WTC11 (cell line): ENCODE measurements at regions not wholly inside any gene's neighbourhood (a gene's known extent, or its start where the extent isn't known, plus 50 kb on each side); places are given as distances from the start of the nearest gene placed in this dataset.

Experiments used
- CBFB ChIP-seq: sonication (generic); formaldehyde crosslinking; IDR thresholded peaks from 2 replicates; pipeline ENCODE4 v1.8.1; 2022; ENCODE audit warnings: mild to moderate bottlenecking, low read depth, missing genetic modification reagents
- E2F1 ChIP-seq: sonication (generic); formaldehyde crosslinking; IDR thresholded peaks from 2 replicates; pipeline ENCODE4 v1.8.0; 2022; ENCODE audit warnings: mild to moderate bottlenecking, missing genetic modification reagents
- EMX1 ChIP-seq: fragments of 250-450 bp; sonication (Bioruptor Pico); IDR thresholded peaks from 2 replicates; pipeline ENCODE4 v1.8.0; 2021; ENCODE audit warnings: mild to moderate bottlenecking
- ETV6 ChIP-seq: sonication (generic); formaldehyde crosslinking; IDR thresholded peaks from 2 replicates; pipeline ENCODE4 v1.8.1; 2022; ENCODE audit warnings: mild to moderate bottlenecking, missing genetic modification reagents
- OVOL2 ChIP-seq: fragments of 250-450 bp; sonication (Bioruptor Pico); IDR thresholded peaks from 2 replicates; pipeline ENCODE4 v1.9.0; 2021; ENCODE audit warnings: mild to moderate bottlenecking, borderline replicate concordance
- RORB ChIP-seq: fragments of 250-450 bp; sonication (Bioruptor Pico); IDR thresholded peaks from 2 replicates; pipeline ENCODE4 v1.9.0; 2021; ENCODE audit warnings: mild to moderate bottlenecking
- STAT6 ChIP-seq: sonication (generic); formaldehyde crosslinking; conservative IDR thresholded peaks from 2 replicates; pipeline ENCODE4 v1.8.1; 2023; ENCODE audit warnings: mild to moderate bottlenecking, low read depth, missing genetic modification reagents, moderate library complexity
- ZNF423 ChIP-seq: fragments of 250-450 bp; sonication (Bioruptor Pico); IDR thresholded peaks from 2 replicates; pipeline ENCODE4 v2.1.2; 2022; ENCODE audit warnings: mild to moderate bottlenecking, moderate library complexity
- ZNF512 ChIP-seq: sonication (generic); formaldehyde crosslinking; IDR thresholded peaks from 2 replicates; pipeline ENCODE4 v1.8.1; 2022; ENCODE audit warnings: missing genetic modification reagents, borderline replicate concordance
- TF ChIP-seq, protein P1 (sequence below): fragments of 200-600 bp; IDR thresholded peaks from 2 replicates; pipeline ENCODE4 v1.8.0; 2022; ENCODE audit warnings: antibody characterized with exemption
- TF ChIP-seq, protein P2 (sequence below): sonication (generic); formaldehyde crosslinking; IDR thresholded peaks from 2 replicates; pipeline ENCODE4 v1.8.0; 2022; ENCODE audit warnings: mild to moderate bottlenecking, missing genetic modification reagents
- TF ChIP-seq, protein P3 (sequence below): sonication (generic); formaldehyde crosslinking; conservative IDR thresholded peaks from 2 replicates; pipeline ENCODE4 v1.8.1; 2022; ENCODE audit warnings: mild to moderate bottlenecking, missing genetic modification reagents
- TF ChIP-seq, protein P4 (sequence below): fragments of 250-450 bp; sonication (Bioruptor Pico); IDR thresholded peaks from 2 replicates; pipeline ENCODE4 v1.9.0; 2021; ENCODE audit warnings: mild to moderate bottlenecking

DNA sequence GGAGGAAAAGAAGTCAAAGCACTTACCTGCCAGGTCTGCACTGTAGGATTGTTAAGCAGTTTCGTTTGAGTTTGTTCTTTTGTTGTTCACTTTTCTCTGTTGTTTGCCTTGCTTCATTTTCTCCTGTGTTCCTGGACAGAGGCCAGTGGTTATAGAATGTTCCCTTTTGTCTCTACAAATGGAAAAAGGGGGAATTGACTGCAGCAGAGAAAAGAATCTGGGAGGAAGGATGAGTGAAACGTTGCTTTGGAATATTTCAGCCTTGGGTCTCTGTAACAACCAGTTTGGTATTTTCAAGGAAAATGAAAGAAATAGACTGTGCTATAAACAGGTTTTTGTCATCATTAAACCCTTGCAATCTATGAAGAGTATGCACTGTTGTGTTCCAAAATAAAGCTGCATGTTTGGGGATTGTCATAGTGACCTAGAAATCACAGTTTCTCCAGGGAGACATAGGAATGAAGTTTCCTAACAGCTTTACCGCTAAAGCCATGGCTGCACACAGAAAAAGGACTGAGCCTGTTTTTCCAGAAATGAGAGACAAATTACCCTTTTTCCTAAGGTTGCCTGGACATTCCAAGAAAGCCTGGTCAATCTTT lies 60.8 kb upstream of the HABP2 start:
- no peak for TF ChIP-seq RORB (CRISPR knock-in tag)
- TF ChIP-seq EMX1 (CRISPR knock-in tag), result no peak
- TF ChIP-seq, protein P1, sequence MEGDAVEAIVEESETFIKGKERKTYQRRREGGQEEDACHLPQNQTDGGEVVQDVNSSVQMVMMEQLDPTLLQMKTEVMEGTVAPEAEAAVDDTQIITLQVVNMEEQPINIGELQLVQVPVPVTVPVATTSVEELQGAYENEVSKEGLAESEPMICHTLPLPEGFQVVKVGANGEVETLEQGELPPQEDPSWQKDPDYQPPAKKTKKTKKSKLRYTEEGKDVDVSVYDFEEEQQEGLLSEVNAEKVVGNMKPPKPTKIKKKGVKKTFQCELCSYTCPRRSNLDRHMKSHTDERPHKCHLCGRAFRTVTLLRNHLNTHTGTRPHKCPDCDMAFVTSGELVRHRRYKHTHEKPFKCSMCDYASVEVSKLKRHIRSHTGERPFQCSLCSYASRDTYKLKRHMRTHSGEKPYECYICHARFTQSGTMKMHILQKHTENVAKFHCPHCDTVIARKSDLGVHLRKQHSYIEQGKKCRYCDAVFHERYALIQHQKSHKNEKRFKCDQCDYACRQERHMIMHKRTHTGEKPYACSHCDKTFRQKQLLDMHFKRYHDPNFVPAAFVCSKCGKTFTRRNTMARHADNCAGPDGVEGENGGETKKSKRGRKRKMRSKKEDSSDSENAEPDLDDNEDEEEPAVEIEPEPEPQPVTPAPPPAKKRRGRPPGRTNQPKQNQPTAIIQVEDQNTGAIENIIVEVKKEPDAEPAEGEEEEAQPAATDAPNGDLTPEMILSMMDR, result no peak
- no peak for TF ChIP-seq CBFB
- no peak for TF ChIP-seq OVOL2 (CRISPR knock-in tag)
- TF ChIP-seq ETV6 (CRISPR knock-in tag), result no peak
- TF ChIP-seq, protein P2, sequence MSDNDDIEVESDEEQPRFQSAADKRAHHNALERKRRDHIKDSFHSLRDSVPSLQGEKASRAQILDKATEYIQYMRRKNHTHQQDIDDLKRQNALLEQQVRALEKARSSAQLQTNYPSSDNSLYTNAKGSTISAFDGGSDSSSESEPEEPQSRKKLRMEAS, result no peak
- TF ChIP-seq, protein P3, sequence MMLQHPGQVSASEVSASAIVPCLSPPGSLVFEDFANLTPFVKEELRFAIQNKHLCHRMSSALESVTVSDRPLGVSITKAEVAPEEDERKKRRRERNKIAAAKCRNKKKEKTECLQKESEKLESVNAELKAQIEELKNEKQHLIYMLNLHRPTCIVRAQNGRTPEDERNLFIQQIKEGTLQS (CRISPR knock-in tag), result no peak
- no peak for TF ChIP-seq E2F1
- TF ChIP-seq, protein P4, sequence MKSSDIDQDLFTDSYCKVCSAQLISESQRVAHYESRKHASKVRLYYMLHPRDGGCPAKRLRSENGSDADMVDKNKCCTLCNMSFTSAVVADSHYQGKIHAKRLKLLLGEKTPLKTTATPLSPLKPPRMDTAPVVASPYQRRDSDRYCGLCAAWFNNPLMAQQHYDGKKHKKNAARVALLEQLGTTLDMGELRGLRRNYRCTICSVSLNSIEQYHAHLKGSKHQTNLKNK (CRISPR knock-in tag), result no peak
- no peak for TF ChIP-seq ZNF512
- no peak for TF ChIP-seq ZNF423
- TF ChIP-seq STAT6, result no peak
